ENCODE measurements at regions not wholly inside any gene's neighbourhood (a gene's known extent, or its start where the extent isn't known, plus 50 kb on each side); places are given as distances from the start of the nearest gene placed in this dataset.

GRCh38 chr12:17489452-17489851 is 600.5 kb downstream of the RERGL start:
- no peaks in the 10 kb centered on the region for H3K36me3 Mint-ChIP-seq (ENCODE audit: low read depth)
- no peaks in the 10 kb centered on the region for H3K27me3 Mint-ChIP-seq (ENCODE audit: low read depth)
- no peaks in the 10 kb centered on the region for H3K4me1 Mint-ChIP-seq
- no peak for TF ChIP-seq CTCF (IDR thresholded peaks at IDR 0.05; ENCODE audit: unreplicated experiment in 3 of 3)
- no peak overlapping the region for H3K27ac Mint-ChIP-seq
- no peak overlapping the region for H3K4me3 Mint-ChIP-seq
- H3K9me3 Mint-ChIP-seq, result no peaks in the 10 kb centered on the region

GRCh38 chr12:17478908-17479673 is 610.9 kb downstream of the RERGL start:
- H3K9me3 Mint-ChIP-seq, result peaks cover 31% of the 10 kb centered on the region
- H3K4me1 Mint-ChIP-seq, result no peaks in the 10 kb centered on the region
- no peaks in the 10 kb centered on the region for H3K36me3 Mint-ChIP-seq (ENCODE audit: low read depth)
- H3K27ac Mint-ChIP-seq, result no peak overlapping the region
- H3K27me3 Mint-ChIP-seq (ENCODE audit: low read depth), result no peaks in the 10 kb centered on the region
- no peak overlapping the region for H3K4me3 Mint-ChIP-seq
- TF ChIP-seq CTCF (IDR thresholded peaks at IDR 0.05; ENCODE audit: unreplicated experiment in 3 of 3), result no peak

- H3K9me3 Mint-ChIP-seq, result no peaks in the 10 kb centered on the region
- H3K4me1 Mint-ChIP-seq, result no peaks in the 10 kb centered on the region
- no peak for TF ChIP-seq CTCF (IDR thresholded peaks at IDR 0.05; ENCODE audit: unreplicated experiment in 3 of 3)
- no peaks in the 10 kb centered on the region for H3K27me3 Mint-ChIP-seq (ENCODE audit: low read depth)
- no peaks in the 10 kb centered on the region for H3K36me3 Mint-ChIP-seq (ENCODE audit: low read depth)
- H3K27ac Mint-ChIP-seq, result no peak overlapping the region
- H3K4me3 Mint-ChIP-seq, result no peak overlapping the region
These were observed 619.5 kb downstream of the RERGL start for GRCh38 chr12:17470460-17470859.

DNA sequence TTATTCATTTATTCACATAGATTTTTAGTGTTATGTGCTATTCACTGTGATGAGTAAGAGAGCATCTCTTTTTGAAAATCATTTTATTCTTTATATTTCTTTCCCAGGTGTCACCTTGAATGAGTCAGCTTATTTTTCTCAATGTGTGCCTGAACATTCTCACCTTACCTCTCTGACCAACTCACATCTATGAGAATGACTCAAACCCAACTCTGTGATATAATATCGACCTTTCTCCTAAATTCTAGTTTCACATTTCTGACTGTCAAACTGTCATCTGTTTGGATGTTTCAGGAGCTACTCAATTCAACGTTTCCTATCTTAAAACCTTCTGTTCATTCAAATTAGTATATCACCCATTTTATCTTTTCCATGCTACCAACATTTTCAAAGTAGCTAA is 630.8 kb downstream of the RERGL start:
- Mint-ChIP-seq H3K27ac (no peak overlapping the region), H3K4me1 (no peaks in the 10 kb centered on the region), H3K36me3 (ENCODE audit: low read depth) (no peaks in the 10 kb centered on the region), H3K4me3 (no peak overlapping the region), H3K9me3 (no peaks in the 10 kb centered on the region), H3K27me3 (ENCODE audit: low read depth) (no peaks in the 10 kb centered on the region)
- no peak for TF ChIP-seq CTCF (IDR thresholded peaks at IDR 0.05; ENCODE audit: unreplicated experiment in 3 of 3)

GRCh38 chr12:17456486-17456885 is 633.5 kb downstream of the RERGL start:
- Mint-ChIP-seq H3K4me1 (no peaks in the 10 kb centered on the region), H3K36me3 (ENCODE audit: low read depth) (no peaks in the 10 kb centered on the region), H3K4me3 (no peak overlapping the region), H3K9me3 (peaks cover 5% of the 10 kb centered on the region), H3K27me3 (ENCODE audit: low read depth) (peaks cover 5% of the 10 kb centered on the region), H3K27ac (no peak overlapping the region)
- no peak for TF ChIP-seq CTCF (IDR thresholded peaks at IDR 0.05; ENCODE audit: unreplicated experiment in 3 of 3)

DNA sequence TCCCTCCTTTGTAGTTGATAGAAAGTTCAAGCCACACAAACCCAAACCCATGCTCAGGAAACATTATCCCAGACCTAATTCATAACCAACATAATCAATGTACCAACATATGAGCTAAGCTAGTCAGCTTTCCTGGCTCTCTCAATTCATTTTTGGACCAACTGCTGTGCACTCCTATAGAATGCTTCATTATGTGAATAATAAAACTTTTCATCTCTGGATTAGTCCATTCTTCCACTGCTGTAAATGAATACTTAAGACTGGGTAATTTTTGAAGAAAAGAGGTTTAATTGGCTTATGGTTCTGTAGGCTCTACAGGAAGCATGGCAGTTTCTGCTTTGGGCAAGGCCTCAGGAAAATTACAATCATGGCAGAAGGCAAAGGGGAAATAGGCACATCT is 651.9 kb downstream of the RERGL start:
- H3K4me3 Mint-ChIP-seq, result no peak overlapping the region
- H3K27ac Mint-ChIP-seq, result no peak overlapping the region
- no peaks in the 10 kb centered on the region for H3K4me1 Mint-ChIP-seq
- H3K9me3 Mint-ChIP-seq, result peaks cover 5% of the 10 kb centered on the region
- no peaks in the 10 kb centered on the region for H3K27me3 Mint-ChIP-seq (ENCODE audit: low read depth)
- no peak for TF ChIP-seq CTCF (IDR thresholded peaks at IDR 0.05; ENCODE audit: unreplicated experiment in 3 of 3)
- no peaks in the 10 kb centered on the region for H3K36me3 Mint-ChIP-seq (ENCODE audit: low read depth)

Data from nephron (organoid).